Endothelial cell of umbilical vein (primary cell): ENCODE measurements at regions not wholly inside any gene's neighbourhood (a gene's known extent, or its start where the extent isn't known, plus 50 kb on each side); places are given as distances from the start of the nearest gene placed in this dataset.

Experiments used
- BruUV-seq: library from RNA; stranded (reverse); fragments of 400-500 nt; replicated peaks from 2 replicates; lab custom pipeline; 2021; lab: Mats Ljungman, UMichigan
- CTCF ChIA-PET: fragments of 300-600, 350-600 bp; sonication (Branson Sonifier 250); formaldehyde crosslinking; loops from one replicate; lab custom pipeline; 2021; ENCODE audit warnings: antibody characterized with exemption, inconsistent platforms; lab: Charles Lee
- POLR2A ChIA-PET: fragments of 300-600, 350-600 bp; sonication (Branson Sonifier 250); formaldehyde crosslinking; loops from one replicate; lab custom pipeline; 2021; ENCODE audit warnings: antibody characterized with exemption, inconsistent platforms; lab: Charles Lee
- DNase-seq: peaks from one replicate; pipeline ENCODE4 v3.0.0-alpha.2; 2011; ENCODE audit warnings: low read depth, low spot score
- FAIRE-seq: peaks from 2 replicates; lab custom pipeline; 2011; peaks lifted over from hg19 to GRCh38; lab: Jason Lieb, UNC
- H2AFZ ChIP-seq: 2 replicates; pipeline ENCODE4 v1.6.0; 2012; ENCODE audit warnings: low read depth, low read length, control low read depth, inconsistent platforms
- H3K27ac ChIP-seq: 2 replicates; pipeline ENCODE4 v1.5.1; 2011; ENCODE audit warnings: low read depth, mild to moderate bottlenecking, control low read depth, low read length, moderate library complexity; ENCODE audit not compliant: insufficient read depth
- H3K27me3 ChIP-seq, 2 experiments: 2 replicates each; pipeline versions ENCODE4 v1.6.0 to v1.6.1; 2011; ENCODE audit warnings: low read length in 2 of 2, mixed read lengths in 1 of 2; ENCODE audit not compliant: control insufficient read depth in 2 of 2, insufficient read depth in 2 of 2
- H3K36me3 ChIP-seq, 2 experiments: 2 replicates in 1 of 2; 3 replicates in 1 of 2; pipeline ENCODE4 v1.5.1; 2011; ENCODE audit warnings: low read length in 2 of 2, mild to moderate bottlenecking in 1 of 2, moderate library complexity in 1 of 2; ENCODE audit not compliant: control insufficient read depth in 2 of 2, insufficient read depth in 2 of 2; ENCODE audit errors: extremely low read depth in 1 of 2
- H3K4me1 ChIP-seq: 3 replicates; pipeline ENCODE4 v1.5.1; 2011; ENCODE audit warnings: mild to moderate bottlenecking, low read length; ENCODE audit not compliant: control insufficient read depth, insufficient read depth; ENCODE audit errors: extremely low read depth
- H3K4me2 ChIP-seq: 2 replicates; pipeline ENCODE4 v1.6.1; 2011; ENCODE audit warnings: low read length, control low read depth, mixed read lengths; ENCODE audit not compliant: insufficient read depth
- H3K4me3 ChIP-seq, 3 experiments: fragments of 200-600 bp in 1 of 3; sonication (generic), shearing (Covaris generic) in 1 of 3; replicated peaks in 1 of 3; 2 replicates each; pipeline ENCODE4 v1.5.1; 2011 to 2016; ENCODE audit warnings: control low read depth in 3 of 3, low read length in 3 of 3, mild to moderate bottlenecking in 2 of 3, inconsistent platforms in 1 of 3, low read depth in 1 of 3, moderate library complexity in 1 of 3; ENCODE audit not compliant: insufficient read depth in 1 of 3
- H3K79me2 ChIP-seq: 2 replicates; pipeline ENCODE4 v1.6.0; 2012; ENCODE audit warnings: low read length, inconsistent platforms; ENCODE audit not compliant: control insufficient read depth, insufficient read depth
- H3K9ac ChIP-seq: replicated peaks from 2 replicates; pipeline ENCODE3; 2011; ENCODE audit warnings: low read length, control low read depth; ENCODE audit not compliant: insufficient read depth; ENCODE audit errors: extremely low read depth
- H3K9me1 ChIP-seq: replicated peaks from 3 replicates; pipeline ENCODE4 v1.6.0; 2011; ENCODE audit warnings: mild to moderate bottlenecking, low read length; ENCODE audit not compliant: control insufficient read depth, insufficient read depth; ENCODE audit errors: extremely low read depth
- H3K9me3 ChIP-seq: replicated peaks from 2 replicates; pipeline ENCODE4 v1.5.1; 2012; ENCODE audit warnings: low read length, inconsistent platforms; ENCODE audit not compliant: control insufficient read depth, insufficient read depth
- H4K20me1 ChIP-seq: replicated peaks from 2 replicates; pipeline ENCODE3; 2011; ENCODE audit warnings: mild to moderate bottlenecking, low read length; ENCODE audit not compliant: control insufficient read depth, insufficient read depth; ENCODE audit errors: extremely low read depth
- CTCF ChIP-seq, 2 donors: IDR thresholded peaks; 1 replicate in 1 of 2; 2 replicates in 1 of 2; pipeline ENCODE4 v1.5.1; 2011; ENCODE audit warnings: low read length in 2 of 2, mild to moderate bottlenecking in 2 of 2, moderate library complexity in 2 of 2, control low read depth in 1 of 2, inconsistent platforms in 1 of 2, low read depth in 1 of 2; ENCODE audit not compliant: insufficient read depth in 1 of 2; ENCODE audit errors: extremely low read depth in 1 of 2
- EZH2 ChIP-seq: IDR thresholded peaks from 2 replicates; pipeline ENCODE4 v1.6.1; 2012; ENCODE audit warnings: borderline replicate concordance, low read depth, mild to moderate bottlenecking, moderate library complexity, low read length, inconsistent platforms; ENCODE audit not compliant: severe bottlenecking
- FOS ChIP-seq: IDR thresholded peaks from 2 replicates; pipeline ENCODE4 v1.6.1; 2011; ENCODE audit warnings: mild to moderate bottlenecking, low read length, moderate library complexity, borderline replicate concordance; ENCODE audit not compliant: insufficient read depth
- GATA2 ChIP-seq: IDR thresholded peaks from 2 replicates; pipeline ENCODE4 v1.7.0; 2011; ENCODE audit warnings: low read depth, mild to moderate bottlenecking, moderate library complexity, mixed read lengths, low read length; ENCODE audit not compliant: insufficient read length, insufficient read depth
- JUN ChIP-seq: IDR thresholded peaks from 2 replicates; pipeline ENCODE4 v1.6.1; 2011; ENCODE audit warnings: borderline replicate concordance, low read depth; ENCODE audit not compliant: insufficient read length, insufficient read depth
- MAX ChIP-seq: IDR thresholded peaks from 2 replicates; pipeline ENCODE4 v1.6.1; 2011; ENCODE audit not compliant: insufficient read depth, insufficient read length
- MYC ChIP-seq: IDR thresholded peaks from one replicate; pipeline ENCODE4 v1.6.1; 2011; ENCODE audit warnings: mild to moderate bottlenecking, low read depth, low read length
- POLR2A ChIP-seq: IDR thresholded peaks from 2 replicates; pipeline ENCODE4 v1.6.1; 2012; ENCODE audit warnings: low read depth, mild to moderate bottlenecking, control low read depth, low read length
- dilution Hi-C: fragments of 300-500 bp; cut with MboI; formaldehyde crosslinking; loops from one replicate; pipeline ENCODE4 v1.15.0; 2019; ENCODE audit warnings: low sequenced_read_pairs; ENCODE audit not compliant: extremely low pct_ligation_motif_present
- intact Hi-C: fragments of 100-400 bp; cut with micrococcal nuclease; formaldehyde crosslinking; loops from one replicate; pipeline ENCODE4 v1.10.0; 2022

- Histone ChIP-seq H3K27me3 (no peaks in the 10 kb centered on the region), H3K27ac (no peak overlapping the region), H3K79me2 (no peaks in the 10 kb centered on the region), H3K9me1 (no peaks in the 10 kb centered on the region), H3K4me1 (no peaks in the 10 kb centered on the region), H3K36me3 (no peaks in the 10 kb centered on the region), H3K4me2 (no peak overlapping the region), H2AFZ (no peak overlapping the region), H3K9me3 (no peaks in the 10 kb centered on the region), H4K20me1 (no peaks in the 10 kb centered on the region), H3K9ac (no peak overlapping the region), H3K4me3 (no peak overlapping the region)
- dilution Hi-C loops, result no loop called here
- intact Hi-C loops, result no loop called here
- BruUV-seq, result no TSS peak
- ChIA-PET POLR2A (no interaction called here), CTCF (interaction anchor here (1.3 kb wide), 1 partner anchor 28 kb away, joined by 3 read pairs; no protein-coding TSS in a partner anchor)
- no peak for FAIRE-seq
- no peak for TF ChIP-seq EZH2
- DNase-seq, result no peak
Measured at GRCh38 chr1:199057322-199057721, 418.5 kb downstream of the PTPRC start.

DNA sequence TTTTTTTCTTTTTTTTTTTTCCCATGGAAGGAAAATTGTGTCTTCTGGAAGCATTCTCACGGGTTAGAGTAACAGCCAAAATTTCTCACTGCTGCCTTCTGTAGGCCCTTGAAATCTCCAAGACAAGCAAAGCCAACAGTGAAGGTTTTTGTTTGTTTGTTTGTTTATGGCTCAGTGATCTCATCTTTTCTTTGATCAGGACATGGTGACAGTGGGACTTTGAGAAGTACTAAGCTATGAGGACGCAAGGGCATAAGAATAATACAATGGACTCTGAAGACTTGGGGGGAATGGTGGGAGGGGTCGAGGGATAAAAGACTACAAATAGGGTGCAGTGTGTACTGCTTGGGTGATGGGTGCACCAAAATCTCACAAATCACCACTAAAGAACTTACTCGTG is 419.4 kb downstream of the PTPRC start:
- Histone ChIP-seq H3K4me2 (no peak overlapping the region), H3K36me3 (no peaks in the 10 kb centered on the region), H3K27me3 (no peaks in the 10 kb centered on the region), H3K9ac (no peak overlapping the region), H3K9me3 (no peaks in the 10 kb centered on the region), H4K20me1 (no peaks in the 10 kb centered on the region), H3K4me1 (no peaks in the 10 kb centered on the region), H3K9me1 (no peaks in the 10 kb centered on the region), H2AFZ (no peak overlapping the region), H3K27ac (no peak overlapping the region), H3K79me2 (no peaks in the 10 kb centered on the region), H3K4me3 (no peak overlapping the region)
- dilution Hi-C loops, result no loop called here
- intact Hi-C loops, result no loop called here
- DNase-seq (no peak), FAIRE-seq (no peak)
- POLR2A ChIA-PET, result no interaction called here
- BruUV-seq, result no TSS peak
- TF ChIP-seq EZH2 (no peak), GATA2 (no peak), JUN (no peak), FOS (no peak), MAX (no peak), MYC (no peak), POLR2A (no peak), CTCF (IDR thresholded peaks at IDR 0.05; ENCODE audit: extremely low read depth in 1 of 2, insufficient read depth in 1 of 2, low read depth in 1 of 2, low read length in 2 of 2) (no peak)
- CTCF ChIA-PET, result interaction anchor here (1.3 kb wide), 1 partner anchor 27 kb away, joined by 3 read pairs; no protein-coding TSS in a partner anchor
